Endodermal cell (in vitro differentiated cells): ENCODE measurements at regions not wholly inside any gene's neighbourhood (a gene's known extent, or its start where the extent isn't known, plus 50 kb on each side); places are given as distances from the start of the nearest gene placed in this dataset.

Experiments
- DNase-seq: peaks from one replicate; pipeline ENCODE4 v3.0.0-alpha.2; 2017
- H3K27ac ChIP-seq: 2 replicates; pipeline ENCODE4 v1.5.1; 2013; ENCODE audit warnings: mild to moderate bottlenecking, low read depth, low read length, moderate library complexity
- H3K27me3 ChIP-seq: 2 replicates; pipeline ENCODE4 v1.6.1; 2013; ENCODE audit warnings: mild to moderate bottlenecking, low read length, moderate library complexity; ENCODE audit not compliant: insufficient read depth, control insufficient read depth, poor library complexity, severe bottlenecking
- H3K36me3 ChIP-seq: 2 replicates; pipeline ENCODE4 v1.7.0; 2013; ENCODE audit warnings: mild to moderate bottlenecking, low read length, moderate library complexity; ENCODE audit not compliant: control insufficient read depth, insufficient read depth
- H3K4me1 ChIP-seq: one replicate; pipeline ENCODE4 v1.7.0; 2013; ENCODE audit warnings: low read length; ENCODE audit not compliant: control insufficient read depth, insufficient read depth
- H3K4me3 ChIP-seq: 2 replicates; pipeline ENCODE4 v1.5.1; 2013; ENCODE audit warnings: mild to moderate bottlenecking, low read length, moderate library complexity
- H3K9ac ChIP-seq: 2 replicates; pipeline ENCODE4 v1.6.1; 2013; ENCODE audit warnings: mild to moderate bottlenecking, low read length, moderate library complexity; ENCODE audit not compliant: poor library complexity, severe bottlenecking; ENCODE audit errors: extremely low read depth
- H3K9me3 ChIP-seq: 2 replicates; pipeline ENCODE4 v1.6.1; 2013; ENCODE audit warnings: mild to moderate bottlenecking, low read length, moderate library complexity; ENCODE audit not compliant: control insufficient read depth
- H3K27ac Mint-ChIP-seq: 2 replicates; pipeline ENCODE4 v1.8.0; 2020; ENCODE audit warnings: mixed read lengths
- H3K27me3 Mint-ChIP-seq: 2 replicates; pipeline ENCODE4 v1.8.0; 2021; ENCODE audit warnings: mild to moderate bottlenecking, mixed read lengths; ENCODE audit not compliant: insufficient read depth
- H3K36me3 Mint-ChIP-seq: 2 replicates; pipeline ENCODE4 v1.8.0; 2020; ENCODE audit warnings: low read depth, mixed read lengths
- H3K4me1 Mint-ChIP-seq: 2 replicates; pipeline ENCODE4 v1.8.0; 2020; ENCODE audit warnings: mixed read lengths
- H3K4me3 Mint-ChIP-seq: 2 replicates; pipeline ENCODE4 v1.8.0; 2020; ENCODE audit warnings: mild to moderate bottlenecking, moderate library complexity, mixed read lengths
- H3K9me3 Mint-ChIP-seq: 2 replicates; pipeline ENCODE4 v1.8.0; 2020; ENCODE audit warnings: mild to moderate bottlenecking, mixed read lengths
- CTCF ChIP-seq: fragments of 200-600 bp; sonication (generic); conservative IDR thresholded peaks from 2 replicates; pipeline ENCODE4 v1.5.0; 2021; ENCODE audit warnings: antibody characterized with exemption, mild to moderate bottlenecking
- WGBS, 2 experiments: methylation state at CpG; one replicate each; pipeline versions ENCODE4 v1.1.5 to v1.1.7; 2013; ENCODE audit warnings: missing lambda C conversion rate in 2 of 2, mixed read lengths in 1 of 2; ENCODE audit not compliant: insufficient coverage in 1 of 2, insufficient read length in 1 of 2; 5-methylcytosine and 5-hydroxymethylcytosine counted together

- no peak overlapping the region for H3K27ac ChIP-seq
- no peak overlapping the region for H3K9ac ChIP-seq
- no peak for TF ChIP-seq CTCF
- no peaks in the 10 kb centered on the region for H3K36me3 Mint-ChIP-seq
- H3K4me3 ChIP-seq: no peak overlapping the region
- H3K27me3 Mint-ChIP-seq: no peaks in the 10 kb centered on the region
- no peaks in the 10 kb centered on the region for H3K36me3 ChIP-seq
- 91 to 100% methylated on average over 1 to 2 of the region's 2 CpGs for WGBS, 2 experiments
- no peak overlapping the region for H3K27ac Mint-ChIP-seq
- H3K9me3 Mint-ChIP-seq: no peaks in the 10 kb centered on the region
- H3K4me1 ChIP-seq: no peaks in the 10 kb centered on the region
- no peak for DNase-seq
- no peak overlapping the region for H3K4me3 Mint-ChIP-seq
- H3K9me3 ChIP-seq: no peaks in the 10 kb centered on the region
- H3K4me1 Mint-ChIP-seq: peaks cover 13% of the 10 kb centered on the region
- no peaks in the 10 kb centered on the region for H3K27me3 ChIP-seq
Measured at GRCh38 chr12:75650595-75651341, 139.4 kb upstream of the KRR1 start.

- Histone ChIP-seq H3K27ac (no peak overlapping the region), H3K27me3 (no peaks in the 10 kb centered on the region), H3K36me3 (no peaks in the 10 kb centered on the region), H3K4me1 (no peaks in the 10 kb centered on the region), H3K4me3 (no peak overlapping the region), H3K9me3 (no peaks in the 10 kb centered on the region), H3K9ac (no peak overlapping the region)
- no peak for DNase-seq
- H3K36me3 Mint-ChIP-seq: no peaks in the 10 kb centered on the region
- H3K27ac Mint-ChIP-seq: no peak overlapping the region
- no peaks in the 10 kb centered on the region for H3K9me3 Mint-ChIP-seq
- no peak overlapping the region for H3K4me3 Mint-ChIP-seq
- TF ChIP-seq CTCF: no peak
- peaks cover 14% of the 10 kb centered on the region for H3K4me1 Mint-ChIP-seq
- H3K27me3 Mint-ChIP-seq: no peaks in the 10 kb centered on the region
Measured at GRCh38 chr12:75650100-75650499, 138.7 kb upstream of the KRR1 start.

GRCh38 chr12:75648856-75649255 lies 137.4 kb upstream of the KRR1 start:
- Histone ChIP-seq H3K27me3 (no peaks in the 10 kb centered on the region), H3K27ac (no peak overlapping the region), H3K9me3 (no peaks in the 10 kb centered on the region), H3K36me3 (no peaks in the 10 kb centered on the region), H3K4me3 (no peak overlapping the region), H3K9ac (no peak overlapping the region), H3K4me1 (no peaks in the 10 kb centered on the region)
- Mint-ChIP-seq H3K27me3 (no peaks in the 10 kb centered on the region), H3K36me3 (no peaks in the 10 kb centered on the region), H3K9me3 (no peaks in the 10 kb centered on the region), H3K4me3 (no peak overlapping the region), H3K4me1 (peaks cover 14% of the 10 kb centered on the region), H3K27ac (no peak overlapping the region)
- TF ChIP-seq CTCF: no peak
- WGBS, 2 experiments: 64 to 88% methylated on average over 2 to 3 of the region's 3 CpGs
- no peak for DNase-seq
